ENCODE measurements at regions not wholly inside any gene's neighbourhood (a gene's known extent, or its start where the extent isn't known, plus 50 kb on each side); places are given as distances from the start of the nearest gene placed in this dataset.

GRCh38 chr10:91163269-91163868, 57.1 kb upstream of the PCGF5 start:
- peak overlapping the region; percentile 80 for H3K4me3 ChIP-seq
- TF ChIP-seq, protein P1, sequence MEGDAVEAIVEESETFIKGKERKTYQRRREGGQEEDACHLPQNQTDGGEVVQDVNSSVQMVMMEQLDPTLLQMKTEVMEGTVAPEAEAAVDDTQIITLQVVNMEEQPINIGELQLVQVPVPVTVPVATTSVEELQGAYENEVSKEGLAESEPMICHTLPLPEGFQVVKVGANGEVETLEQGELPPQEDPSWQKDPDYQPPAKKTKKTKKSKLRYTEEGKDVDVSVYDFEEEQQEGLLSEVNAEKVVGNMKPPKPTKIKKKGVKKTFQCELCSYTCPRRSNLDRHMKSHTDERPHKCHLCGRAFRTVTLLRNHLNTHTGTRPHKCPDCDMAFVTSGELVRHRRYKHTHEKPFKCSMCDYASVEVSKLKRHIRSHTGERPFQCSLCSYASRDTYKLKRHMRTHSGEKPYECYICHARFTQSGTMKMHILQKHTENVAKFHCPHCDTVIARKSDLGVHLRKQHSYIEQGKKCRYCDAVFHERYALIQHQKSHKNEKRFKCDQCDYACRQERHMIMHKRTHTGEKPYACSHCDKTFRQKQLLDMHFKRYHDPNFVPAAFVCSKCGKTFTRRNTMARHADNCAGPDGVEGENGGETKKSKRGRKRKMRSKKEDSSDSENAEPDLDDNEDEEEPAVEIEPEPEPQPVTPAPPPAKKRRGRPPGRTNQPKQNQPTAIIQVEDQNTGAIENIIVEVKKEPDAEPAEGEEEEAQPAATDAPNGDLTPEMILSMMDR (IDR thresholded peaks at IDR 0.05) = peak in 1 of 2 donors; percentile 5
- TF ChIP-seq POLR2A (IDR thresholded peaks at IDR 0.05) (peak in 1 of 2 donors; percentile 66), EP300 (IDR thresholded peaks at IDR 0.05) (no peak), POLR2AphosphoS5 (IDR thresholded peaks at IDR 0.05) (no peak)
- no peaks in the 10 kb centered on the region for H3K9me3 ChIP-seq
- no peaks in the 10 kb centered on the region for H3K27me3 ChIP-seq
- 0% methylated on average over 3 of the region's 77 CpGs for WGBS
- peak in 1 of 2 donors; percentile 79 for DNase-seq (ENCODE audit: low spot score in 2 of 2)
- peaks cover 25% of the 10 kb centered on the region for H3K4me1 ChIP-seq
- H3K27ac ChIP-seq = peak overlapping the region; percentile 96
- no peaks in the 10 kb centered on the region for H3K36me3 ChIP-seq

DNA sequence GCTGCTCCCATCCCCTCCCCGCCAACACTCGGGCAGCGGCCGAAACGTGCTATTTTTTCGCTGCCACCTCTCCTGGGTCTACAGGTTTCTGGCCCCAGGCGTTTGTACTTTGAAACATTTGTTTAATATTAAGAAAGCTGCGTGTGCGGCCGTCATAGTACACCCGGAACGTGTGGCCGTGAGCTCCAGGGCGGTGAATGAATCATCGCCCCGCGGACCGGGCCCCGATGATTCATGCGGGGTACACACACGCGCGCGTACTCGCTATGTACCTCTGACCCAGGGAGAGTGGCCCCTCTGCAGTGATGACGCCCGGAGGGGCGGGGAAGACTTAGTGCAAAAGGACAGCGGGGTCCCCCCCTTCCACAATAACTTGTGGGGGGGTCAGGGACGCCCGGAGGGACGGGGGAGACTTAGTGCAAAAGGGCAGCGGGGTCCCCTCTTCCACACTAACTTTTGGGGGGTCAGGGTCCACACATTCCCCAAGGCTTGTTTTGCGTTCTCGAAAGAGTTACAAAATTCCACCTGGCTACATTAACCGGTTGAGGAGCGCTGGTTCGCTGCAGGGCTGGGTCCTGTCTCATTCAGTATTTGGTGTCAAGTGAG, 56.5 kb upstream of the PCGF5 start:
- peak; percentile 87 to 89 for DNase-seq (ENCODE audit: low spot score in 2 of 2)
- H3K4me3 ChIP-seq = peak overlapping the region; percentile 80
- H3K27ac ChIP-seq = peak overlapping the region; percentile 96
- no peaks in the 10 kb centered on the region for H3K9me3 ChIP-seq
- H3K36me3 ChIP-seq = no peaks in the 10 kb centered on the region
- TF ChIP-seq POLR2A (IDR thresholded peaks at IDR 0.05) = no peak
- TF ChIP-seq, protein P1 (IDR thresholded peaks at IDR 0.05) = no peak
- TF ChIP-seq POLR2AphosphoS5 (IDR thresholded peaks at IDR 0.05) = peak in 1 of 3 donors; percentile 72
- no peak for TF ChIP-seq EP300 (IDR thresholded peaks at IDR 0.05)
- peaks cover 25% of the 10 kb centered on the region for H3K4me1 ChIP-seq
- WGBS = 8% methylated on average over 32 of the region's 38 CpGs
- H3K27me3 ChIP-seq = no peaks in the 10 kb centered on the region

DNA sequence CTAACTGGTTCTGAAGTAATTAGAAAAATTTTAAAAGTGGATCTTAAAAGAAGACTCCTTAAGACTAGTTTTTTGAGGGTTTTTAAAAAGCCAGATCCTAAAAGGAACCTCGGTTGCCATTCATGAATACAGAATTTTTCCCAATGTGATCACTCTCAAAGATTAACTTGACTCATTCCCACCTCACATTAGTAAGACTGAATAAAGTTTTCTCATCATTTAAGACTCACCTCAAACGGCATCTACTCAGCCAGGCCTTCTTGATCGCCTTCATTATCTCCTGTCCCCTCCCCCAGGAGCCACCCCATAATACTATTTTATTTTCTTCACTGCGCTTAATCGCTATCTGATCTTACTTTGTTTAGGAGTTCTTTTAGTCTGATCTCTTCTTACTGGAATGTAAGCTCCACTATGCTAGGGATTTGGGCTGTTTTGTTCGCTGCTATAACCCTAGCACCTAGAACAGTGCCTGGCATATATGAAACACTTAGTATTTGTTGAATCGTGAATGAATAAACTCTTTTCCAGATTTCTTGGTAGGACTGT, 55.9 kb upstream of the PCGF5 start:
- peak overlapping the region; percentile 96 for H3K27ac ChIP-seq
- H3K9me3 ChIP-seq = no peaks in the 10 kb centered on the region
- DNase-seq (ENCODE audit: low spot score in 2 of 2) = no peak
- no peaks in the 10 kb centered on the region for H3K27me3 ChIP-seq
- peak overlapping the region; percentile 80 for H3K4me3 ChIP-seq
- no peaks in the 10 kb centered on the region for H3K36me3 ChIP-seq
- TF ChIP-seq POLR2A (IDR thresholded peaks at IDR 0.05) (no peak), EP300 (IDR thresholded peaks at IDR 0.05) (no peak), POLR2AphosphoS5 (IDR thresholded peaks at IDR 0.05) (no peak)
- TF ChIP-seq, protein P1 (IDR thresholded peaks at IDR 0.05) = no peak
- peaks cover 25% of the 10 kb centered on the region for H3K4me1 ChIP-seq
- 56% methylated on average over 7 of the region's 7 CpGs for WGBS

DNA sequence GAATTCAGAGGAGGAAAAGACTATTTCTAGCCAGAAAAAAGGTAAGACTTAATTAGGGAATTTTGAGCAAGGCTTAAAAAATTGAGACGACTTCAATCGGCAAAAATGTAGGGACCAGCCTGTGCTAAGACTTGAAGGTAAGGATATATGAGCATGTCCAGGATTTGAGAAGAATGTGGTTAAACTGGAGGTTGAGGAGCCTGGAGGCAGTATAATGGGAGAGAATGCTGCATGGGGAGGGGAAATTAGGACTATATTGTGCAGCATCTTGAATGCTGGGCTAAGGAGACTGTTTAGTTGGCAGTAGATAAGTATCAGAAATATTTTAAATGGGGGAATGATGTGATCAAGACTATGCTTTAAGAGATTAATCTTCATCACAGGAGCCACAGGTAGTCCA, 53.1 kb upstream of the PCGF5 start:
- H3K4me1 ChIP-seq = peaks cover 18% of the 10 kb centered on the region
- no peak overlapping the region for H3K4me3 ChIP-seq
- WGBS = 54% methylated on average over 2 of the region's 2 CpGs
- H3K36me3 ChIP-seq = no peaks in the 10 kb centered on the region
- no peaks in the 10 kb centered on the region for H3K27me3 ChIP-seq
- no peak for DNase-seq (ENCODE audit: low spot score in 2 of 2)
- no peaks in the 10 kb centered on the region for H3K9me3 ChIP-seq
- H3K27ac ChIP-seq = no peak overlapping the region
- TF ChIP-seq, protein P1 (IDR thresholded peaks at IDR 0.05) = no peak
- no peak for TF ChIP-seq POLR2A (IDR thresholded peaks at IDR 0.05)
- TF ChIP-seq EP300 (IDR thresholded peaks at IDR 0.05) = no peak
- TF ChIP-seq POLR2AphosphoS5 (IDR thresholded peaks at IDR 0.05) = no peak

DNA sequence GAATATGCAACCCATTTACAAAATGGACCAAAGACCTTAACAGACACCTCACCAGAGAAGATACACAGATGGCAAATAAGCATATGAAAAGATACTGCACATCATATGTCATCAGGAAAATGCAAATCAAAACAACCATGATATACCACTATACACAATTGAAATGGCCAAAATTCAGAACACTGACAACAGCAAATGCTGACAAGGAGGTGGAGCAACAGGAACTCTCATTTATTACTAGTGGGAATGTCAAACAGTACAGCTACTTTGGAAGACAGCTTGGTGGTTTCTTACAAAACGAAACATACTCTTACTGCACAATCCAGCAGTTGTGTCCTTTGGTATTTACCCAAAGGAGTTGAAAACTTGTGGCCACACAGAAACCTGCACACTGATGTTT, 50.0 kb upstream of the PCGF5 start:
- Histone ChIP-seq H3K36me3 (no peaks in the 10 kb centered on the region), H3K9me3 (no peaks in the 10 kb centered on the region), H3K4me3 (no peak overlapping the region), H3K4me1 (peaks cover 5% of the 10 kb centered on the region), H3K27ac (no peak overlapping the region), H3K27me3 (no peaks in the 10 kb centered on the region)
- TF ChIP-seq, protein P1 (IDR thresholded peaks at IDR 0.05) = no peak
- TF ChIP-seq POLR2AphosphoS5 (IDR thresholded peaks at IDR 0.05) = no peak
- TF ChIP-seq EP300 (IDR thresholded peaks at IDR 0.05) = no peak
- TF ChIP-seq POLR2A (IDR thresholded peaks at IDR 0.05) = no peak
- 82% methylated on average over 1 of the region's 1 CpG for WGBS
- no peak for DNase-seq (ENCODE audit: low spot score in 2 of 2)

Data from suprapubic skin (tissue), 4 donors.